Skeletal muscle tissue (tissue), 3 donors: ENCODE measurements at regions not wholly inside any gene's neighbourhood (a gene's known extent, or its start where the extent isn't known, plus 50 kb on each side); places are given as distances from the start of the nearest gene placed in this dataset.

Source experiments
- H3K27ac ChIP-seq: one replicate; pipeline ENCODE4 v1.7.0; 2013; ENCODE audit warnings: mild to moderate bottlenecking, low read depth, low read length, inconsistent platforms
- H3K27me3 ChIP-seq, 3 donors: one replicate each; pipeline ENCODE4 v1.7.0; 2013; ENCODE audit warnings: low read length in 3 of 3; ENCODE audit not compliant: control insufficient read depth in 3 of 3, insufficient read depth in 3 of 3
- H3K36me3 ChIP-seq, 3 donors: one replicate each; pipeline ENCODE4 v1.7.0; 2013; ENCODE audit warnings: low read length in 3 of 3; ENCODE audit not compliant: control insufficient read depth in 3 of 3, insufficient read depth in 3 of 3
- H3K4me1 ChIP-seq, 3 donors: one replicate each; pipeline ENCODE4 v1.7.0; 2013; ENCODE audit warnings: low read length in 3 of 3, mild to moderate bottlenecking in 3 of 3; ENCODE audit not compliant: control insufficient read depth in 3 of 3, insufficient read depth in 3 of 3
- H3K4me3 ChIP-seq, 3 donors: one replicate each; pipeline ENCODE4 v1.7.0; 2013; ENCODE audit warnings: low read length in 3 of 3
- H3K9ac ChIP-seq, 3 donors: one replicate each; pipeline ENCODE4 v1.7.0; 2013; ENCODE audit warnings: low read length in 3 of 3, mild to moderate bottlenecking in 3 of 3, moderate library complexity in 2 of 3, low read depth in 1 of 3
- H3K9me3 ChIP-seq, 3 donors: one replicate each; pipeline ENCODE4 v1.7.0; 2013; ENCODE audit warnings: low read length in 3 of 3; ENCODE audit not compliant: control insufficient read depth in 3 of 3
- donor health status: Osteomylitis.

DNA sequence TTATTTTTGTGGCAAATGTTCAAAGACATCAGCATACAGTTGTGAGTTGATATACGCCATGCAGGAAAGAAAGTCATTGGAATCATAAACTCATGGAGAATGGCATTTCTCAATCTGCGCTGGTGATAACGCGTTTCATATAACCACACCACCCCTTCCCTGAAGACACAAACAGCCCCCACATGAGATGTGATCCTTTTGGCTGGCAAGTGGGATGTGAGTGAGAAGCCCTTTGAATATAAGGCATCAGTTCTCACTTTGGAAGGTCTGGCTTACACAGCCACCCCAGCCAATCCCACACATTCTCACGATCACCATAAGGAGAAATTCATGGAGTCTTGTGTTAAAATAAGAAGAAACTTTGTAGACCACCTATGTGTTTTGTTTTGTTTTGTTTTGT lies 725.0 kb downstream of the PRELID2 start:
- Histone ChIP-seq H3K9ac (no peak overlapping the region), H3K4me1 (no peaks in the 10 kb centered on the region), H3K36me3 (no peaks in the 10 kb centered on the region), H3K4me3 (no peak overlapping the region), H3K9me3 (no peaks in the 10 kb centered on the region), H3K27me3 (no peaks in the 10 kb centered on the region), H3K27ac (no peak overlapping the region)

DNA sequence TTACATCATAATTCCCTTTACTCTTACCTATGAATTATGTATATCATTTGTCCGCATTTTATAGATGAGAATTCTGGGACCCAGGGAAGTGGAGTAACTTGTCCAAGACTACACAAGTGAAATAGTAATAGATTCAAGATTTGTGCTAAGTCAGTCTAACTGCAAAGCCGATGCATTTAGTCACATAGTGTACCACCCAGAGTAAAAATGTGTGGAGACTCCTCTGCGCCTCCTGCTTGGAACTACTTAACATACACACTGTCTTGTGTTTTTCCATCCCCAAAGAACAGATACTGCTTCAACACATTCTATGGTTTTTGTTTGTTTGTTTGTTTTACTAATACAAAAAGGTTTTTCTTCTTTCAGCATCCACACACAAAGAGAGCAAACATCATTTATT lies 729.8 kb downstream of the PRELID2 start:
- no peak overlapping the region for H3K4me3 ChIP-seq
- no peak overlapping the region for H3K9ac ChIP-seq
- no peak overlapping the region for H3K27ac ChIP-seq
- H3K4me1 ChIP-seq, result no peaks in the 10 kb centered on the region
- no peaks in the 10 kb centered on the region for H3K27me3 ChIP-seq
- H3K9me3 ChIP-seq, result no peaks in the 10 kb centered on the region
- no peaks in the 10 kb centered on the region for H3K36me3 ChIP-seq

DNA sequence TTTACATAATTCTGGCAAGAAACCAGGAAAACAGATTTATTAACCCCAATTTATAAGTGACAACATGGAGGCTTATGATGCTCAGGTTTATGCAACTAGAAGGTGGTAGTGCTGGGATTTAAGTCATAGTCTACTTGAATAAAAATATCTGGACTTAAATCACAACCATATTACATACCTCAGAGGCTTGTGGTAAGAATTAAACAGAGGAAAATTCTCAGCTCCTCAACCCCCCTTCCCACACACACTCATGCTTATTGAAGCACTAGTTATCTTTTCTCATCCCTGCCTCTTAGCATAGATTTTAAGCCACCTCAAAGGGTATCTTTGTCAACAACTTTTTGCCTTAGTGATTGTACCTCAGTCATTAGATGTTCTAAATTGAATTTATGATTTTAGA lies 731.0 kb downstream of the PRELID2 start:
- H3K9me3 ChIP-seq, result no peaks in the 10 kb centered on the region

DNA sequence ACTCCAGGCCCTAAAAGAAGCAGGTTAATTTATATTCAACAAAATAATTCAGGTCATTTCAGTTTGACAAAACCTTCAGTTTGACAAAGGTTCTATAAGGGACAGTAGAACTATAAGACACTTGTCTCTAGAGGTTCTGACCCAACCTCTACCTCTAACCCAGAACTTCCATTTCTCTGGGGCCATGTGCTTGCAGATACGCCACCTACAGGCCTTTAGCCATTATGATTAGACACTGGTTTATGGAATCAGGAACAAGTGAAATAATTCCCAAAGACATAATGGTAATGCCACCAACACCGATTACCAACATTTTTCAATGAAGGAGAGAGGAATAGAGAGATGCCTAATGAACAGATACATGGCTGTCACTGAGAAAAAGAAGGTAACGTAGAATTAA lies 733.9 kb downstream of the PRELID2 start:
- Histone ChIP-seq H3K9ac (no peak overlapping the region), H3K4me3 (no peak overlapping the region), H3K27me3 (no peaks in the 10 kb centered on the region), H3K4me1 (no peaks in the 10 kb centered on the region), H3K36me3 (no peaks in the 10 kb centered on the region), H3K9me3 (no peaks in the 10 kb centered on the region), H3K27ac (no peak overlapping the region)

More for the DNA sequence above, 731.0 kb downstream of the PRELID2 start:
- Histone ChIP-seq H3K4me3 (no peak overlapping the region), H3K27ac (no peak overlapping the region), H3K36me3 (no peaks in the 10 kb centered on the region), H3K9ac (no peak overlapping the region), H3K4me1 (no peaks in the 10 kb centered on the region), H3K27me3 (no peaks in the 10 kb centered on the region)

DNA sequence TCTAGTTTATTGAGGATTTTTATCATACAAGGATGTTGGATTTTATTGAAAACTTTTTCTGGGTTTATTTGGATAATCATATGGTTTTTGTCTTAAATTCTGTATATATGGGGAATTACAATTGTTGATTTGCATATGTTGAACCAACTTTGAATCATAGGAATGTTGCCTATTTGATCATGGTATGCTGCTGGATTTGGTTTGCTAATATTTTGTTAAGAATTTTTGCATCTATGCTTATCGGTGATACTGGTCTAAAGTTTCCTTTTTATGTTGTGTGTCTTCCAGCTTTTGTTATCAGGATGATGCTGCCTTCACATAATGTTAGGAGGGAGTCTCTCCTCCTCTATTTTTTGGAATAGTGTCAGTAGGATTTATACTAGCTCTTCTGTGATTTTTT lies 745.0 kb downstream of the PRELID2 start:
- H3K27ac ChIP-seq, result no peak overlapping the region
- H3K4me1 ChIP-seq, result no peaks in the 10 kb centered on the region
- H3K36me3 ChIP-seq, result no peaks in the 10 kb centered on the region
- H3K27me3 ChIP-seq, result no peaks in the 10 kb centered on the region
- no peak overlapping the region for H3K4me3 ChIP-seq
- no peaks in the 10 kb centered on the region for H3K9me3 ChIP-seq
- H3K9ac ChIP-seq, result no peak overlapping the region

DNA sequence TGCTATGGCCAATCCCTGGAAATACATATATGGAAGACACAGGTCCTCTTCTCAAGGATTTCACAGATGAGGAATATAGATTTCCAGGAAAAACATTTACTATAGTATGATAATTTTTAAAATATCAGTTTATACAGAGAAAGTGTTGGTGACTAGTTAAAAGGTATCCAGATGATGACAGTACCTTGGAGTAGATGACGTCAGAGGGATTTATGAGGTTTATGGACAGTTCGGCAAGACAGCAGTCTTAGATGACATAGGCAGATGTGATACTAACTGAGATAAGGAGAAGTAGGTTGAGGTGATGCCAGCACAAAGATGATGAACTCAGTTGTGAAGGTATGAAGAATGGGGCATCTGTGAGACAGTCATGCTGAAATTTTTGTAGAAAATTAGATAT lies 750.3 kb downstream of the PRELID2 start:
- H3K4me1 ChIP-seq, result no peaks in the 10 kb centered on the region
- no peak overlapping the region for H3K9ac ChIP-seq
- no peaks in the 10 kb centered on the region for H3K9me3 ChIP-seq
- no peaks in the 10 kb centered on the region for H3K36me3 ChIP-seq
- H3K27ac ChIP-seq, result no peak overlapping the region
- no peaks in the 10 kb centered on the region for H3K27me3 ChIP-seq
- H3K4me3 ChIP-seq, result no peak overlapping the region

DNA sequence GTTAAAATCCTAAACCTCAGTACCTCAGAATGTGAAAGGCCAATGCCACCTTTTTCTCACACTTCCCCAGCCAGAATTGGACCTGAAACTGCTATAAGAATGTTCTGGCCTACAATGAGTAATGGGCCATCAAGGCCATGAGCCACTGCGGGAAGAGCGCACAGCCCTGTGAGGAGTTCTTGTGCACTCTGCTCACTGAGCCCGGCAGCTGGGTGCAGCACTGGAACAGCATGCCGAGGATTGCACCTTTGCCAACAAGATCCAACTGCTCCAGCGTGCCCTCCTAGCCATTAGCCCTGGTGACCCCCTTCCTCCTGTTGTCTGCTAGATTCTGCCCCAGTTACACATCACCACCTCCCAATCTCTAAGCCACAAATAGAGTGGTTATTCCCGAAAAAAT lies 758.1 kb downstream of the PRELID2 start:
- Histone ChIP-seq H3K27ac (no peak overlapping the region), H3K36me3 (no peaks in the 10 kb centered on the region), H3K4me3 (no peak overlapping the region), H3K9me3 (no peaks in the 10 kb centered on the region), H3K27me3 (no peaks in the 10 kb centered on the region), H3K9ac (no peak overlapping the region), H3K4me1 (no peaks in the 10 kb centered on the region)

GRCh38 chr5:145076040-145076439 lies 759.1 kb downstream of the PRELID2 start:
- Histone ChIP-seq H3K9me3 (no peaks in the 10 kb centered on the region), H3K36me3 (no peaks in the 10 kb centered on the region), H3K4me3 (no peak overlapping the region), H3K27ac (no peak overlapping the region), H3K27me3 (no peaks in the 10 kb centered on the region), H3K9ac (no peak overlapping the region), H3K4me1 (no peaks in the 10 kb centered on the region)

GRCh38 chr5:145072889-145073288 lies 762.3 kb downstream of the PRELID2 start:
- Histone ChIP-seq H3K4me3 (no peak overlapping the region), H3K9me3 (no peaks in the 10 kb centered on the region), H3K27ac (no peak overlapping the region), H3K36me3 (no peaks in the 10 kb centered on the region), H3K27me3 (no peaks in the 10 kb centered on the region), H3K9ac (no peak overlapping the region), H3K4me1 (no peaks in the 10 kb centered on the region)

DNA sequence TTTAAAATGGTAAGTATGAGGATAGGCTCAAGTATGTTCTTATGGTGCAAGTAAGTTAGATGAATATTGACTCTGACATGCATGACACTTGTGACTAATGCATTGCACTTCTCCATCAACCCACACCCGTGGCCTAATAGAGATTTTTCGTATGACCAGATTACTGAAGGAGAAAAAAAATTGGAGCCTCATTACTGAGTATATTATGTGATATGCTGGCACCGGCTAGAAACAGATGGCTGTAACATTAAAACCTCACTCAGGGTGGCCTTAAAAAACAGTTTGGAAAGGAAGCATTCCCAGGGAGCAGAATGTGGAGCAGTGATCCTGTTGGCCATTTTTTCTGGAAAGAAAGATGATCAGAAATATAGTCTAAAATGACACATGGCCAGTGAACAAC lies 766.4 kb downstream of the PRELID2 start:
- no peak overlapping the region for H3K27ac ChIP-seq
- no peak overlapping the region for H3K9ac ChIP-seq
- H3K36me3 ChIP-seq, result no peaks in the 10 kb centered on the region
- H3K4me3 ChIP-seq, result no peak overlapping the region
- no peaks in the 10 kb centered on the region for H3K9me3 ChIP-seq
- no peaks in the 10 kb centered on the region for H3K27me3 ChIP-seq
- H3K4me1 ChIP-seq, result no peaks in the 10 kb centered on the region
